Limb (tissue), 2 donors: ENCODE measurements at regions not wholly inside any gene's neighbourhood (a gene's known extent, or its start where the extent isn't known, plus 50 kb on each side); places are given as distances from the start of the nearest gene placed in this dataset.
A peak's percentile ranks its signal among the peaks of the same experiment; 100 is the strongest.

Experiments
- DNase-seq, 2 donors: peaks; one replicate each; pipeline ENCODE4 v3.0.0-alpha.2; 2016; ENCODE audit errors: extremely low spot score in 2 of 2

DNA sequence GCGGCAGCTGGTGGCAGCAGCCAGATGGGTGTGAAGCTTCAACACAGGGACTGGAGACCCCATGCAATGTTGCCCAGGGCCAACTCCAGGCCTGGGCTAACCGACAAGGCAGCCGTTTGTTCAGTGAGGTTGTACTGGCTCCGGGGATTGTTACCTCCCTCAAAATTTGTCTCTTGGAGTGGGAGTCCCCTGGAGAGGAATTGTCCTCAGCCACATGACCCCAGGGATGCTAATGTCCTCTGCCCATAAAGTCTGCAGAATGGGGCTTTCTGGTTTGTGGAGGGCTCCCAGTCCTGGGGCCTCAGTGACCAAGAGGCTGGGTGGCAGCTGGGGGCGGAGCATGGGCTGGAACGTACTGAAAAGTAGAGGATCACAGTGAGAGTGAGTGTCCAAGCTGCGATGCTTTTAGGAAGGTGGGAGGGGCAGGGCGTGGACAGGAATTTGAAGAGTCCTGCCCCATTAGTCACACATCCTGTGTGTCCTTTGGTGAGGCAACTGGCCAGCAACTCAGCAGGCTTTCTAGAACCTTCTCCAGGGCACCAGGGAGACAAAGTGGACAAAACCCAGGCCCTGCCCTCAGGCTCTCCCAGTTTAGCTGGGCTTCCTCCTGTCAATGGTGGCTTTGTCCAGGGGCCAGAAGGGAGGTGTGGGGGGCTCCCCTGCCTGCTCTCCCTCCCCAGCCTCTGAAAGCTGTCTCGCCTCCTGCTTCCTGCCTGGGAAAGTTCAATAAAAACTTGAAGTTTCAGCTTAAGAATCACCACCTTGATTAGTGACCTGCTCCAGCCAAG is 114.0 kb downstream of the NSG2 start:
- no peak for DNase-seq

GRCh38 chr5:174165406-174165805 is 119.9 kb downstream of the NSG2 start:
- no peak for DNase-seq

DNA sequence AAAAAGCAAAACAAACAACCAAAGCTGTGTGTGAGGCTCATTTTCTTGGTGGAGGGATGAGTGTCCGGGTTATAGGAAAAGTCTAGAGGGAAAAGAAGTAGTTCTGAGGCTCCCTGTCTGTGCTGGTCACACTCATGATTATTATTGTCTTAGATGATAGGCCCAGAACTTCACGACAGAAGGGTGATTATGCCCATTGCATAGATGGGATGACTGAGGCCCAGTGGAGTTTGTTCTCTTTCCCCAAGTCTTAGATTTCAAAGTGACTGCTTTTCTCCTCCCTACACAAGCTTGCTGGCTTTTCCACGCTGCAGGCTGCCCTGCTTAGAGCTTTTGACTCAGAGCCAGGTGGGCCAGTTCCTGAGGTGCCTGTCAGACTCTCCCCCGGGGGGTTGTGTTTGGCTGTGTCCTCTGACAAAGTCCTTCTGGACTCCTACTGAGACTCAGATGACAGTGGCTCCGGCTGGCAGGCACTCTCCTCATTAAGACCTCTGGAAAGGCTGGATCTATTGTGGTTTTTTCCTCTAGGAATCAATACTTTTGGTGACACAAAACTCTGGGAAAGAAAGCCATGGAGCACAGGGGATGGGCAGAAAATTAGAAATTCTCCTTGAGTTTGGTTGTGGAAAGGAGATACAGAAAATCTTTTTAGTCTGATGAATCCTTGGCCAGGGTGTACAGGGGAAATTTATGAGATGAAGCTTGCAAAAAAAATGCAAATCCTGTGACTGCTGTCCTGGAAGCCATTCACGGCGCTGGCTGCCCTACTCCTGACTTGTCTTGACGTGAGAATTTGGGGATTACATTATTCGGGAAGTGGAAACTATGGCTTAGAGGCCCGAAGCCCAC is 120.9 kb downstream of the NSG2 start:
- peak in 1 of 2 donors; percentile 31 for DNase-seq

GRCh38 chr5:174167080-174167910 is 121.8 kb downstream of the NSG2 start:
- DNase-seq: peak in 1 of 2 donors; percentile 19

GRCh38 chr5:174172152-174172551 is 126.6 kb downstream of the NSG2 start:
- DNase-seq: peak in 1 of 2 donors; percentile 47

DNA sequence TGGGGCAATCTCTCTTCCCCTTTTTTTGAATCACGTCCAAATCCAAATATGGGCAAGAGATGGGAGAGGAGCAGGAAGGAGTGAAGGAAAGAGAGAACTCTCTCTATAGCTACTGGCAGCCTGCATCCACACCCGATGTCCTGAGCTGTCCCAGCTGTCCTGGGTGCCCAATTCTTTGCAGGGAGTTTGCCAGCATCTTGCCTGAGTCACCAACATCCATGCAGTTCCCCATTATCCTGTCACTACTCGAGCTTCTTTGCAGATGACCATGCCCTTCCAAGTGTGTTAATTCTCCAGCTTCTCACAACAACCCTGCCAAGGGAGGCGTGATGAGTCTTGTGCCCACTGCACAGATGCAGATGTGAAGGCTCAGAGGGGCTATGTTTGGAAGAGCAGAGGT is 127.1 kb downstream of the NSG2 start:
- no peak for DNase-seq

DNA sequence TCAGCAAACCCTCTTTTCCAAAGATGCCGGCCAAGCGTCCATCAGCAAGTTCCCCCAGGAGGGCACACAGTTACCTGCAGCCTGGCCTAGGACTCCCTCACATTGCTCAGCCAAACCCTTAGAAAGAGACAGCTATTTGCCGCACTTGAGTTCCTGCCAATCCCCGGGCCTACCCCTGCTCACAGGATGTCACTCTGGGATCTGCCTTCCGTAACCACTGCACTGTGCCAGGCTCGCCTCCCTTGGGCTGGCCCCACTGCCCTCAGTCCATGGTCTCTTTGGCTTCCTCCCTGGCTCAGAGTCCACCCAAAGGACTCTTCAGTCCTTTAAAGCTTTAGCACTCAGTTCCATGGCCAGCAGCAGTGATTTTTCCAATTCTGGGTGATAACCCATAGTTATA is 128.3 kb downstream of the NSG2 start:
- DNase-seq: no peak

DNA sequence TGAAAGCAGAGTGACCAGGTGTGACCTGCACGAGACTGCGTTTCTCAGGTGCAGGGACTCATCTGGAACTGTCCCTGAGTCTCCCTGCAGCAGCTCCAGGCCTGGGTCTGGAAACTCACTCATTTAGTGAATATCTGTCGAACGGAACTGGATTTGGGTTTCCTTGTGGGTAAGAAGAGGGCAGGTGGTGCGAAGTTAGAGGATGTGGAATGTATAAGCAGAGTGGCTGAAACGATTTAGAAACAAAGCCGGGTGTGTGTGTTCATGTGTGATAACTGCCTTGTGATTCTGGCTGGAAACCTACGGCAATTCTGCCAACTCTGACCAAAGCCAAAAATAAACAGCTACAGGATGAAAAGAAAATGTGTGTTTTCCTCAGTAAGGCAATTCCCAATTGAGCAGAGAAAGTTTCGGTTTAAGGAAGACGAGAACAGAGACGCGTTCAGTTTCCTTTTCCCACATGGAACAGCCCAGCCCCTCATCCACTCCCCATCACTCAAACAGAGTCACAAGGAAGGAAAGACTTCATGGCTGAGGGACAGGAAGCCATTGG is 130.3 kb downstream of the NSG2 start:
- no peak for DNase-seq

GRCh38 chr5:174176511-174176910 is 131.0 kb downstream of the NSG2 start:
- DNase-seq: no peak

DNA sequence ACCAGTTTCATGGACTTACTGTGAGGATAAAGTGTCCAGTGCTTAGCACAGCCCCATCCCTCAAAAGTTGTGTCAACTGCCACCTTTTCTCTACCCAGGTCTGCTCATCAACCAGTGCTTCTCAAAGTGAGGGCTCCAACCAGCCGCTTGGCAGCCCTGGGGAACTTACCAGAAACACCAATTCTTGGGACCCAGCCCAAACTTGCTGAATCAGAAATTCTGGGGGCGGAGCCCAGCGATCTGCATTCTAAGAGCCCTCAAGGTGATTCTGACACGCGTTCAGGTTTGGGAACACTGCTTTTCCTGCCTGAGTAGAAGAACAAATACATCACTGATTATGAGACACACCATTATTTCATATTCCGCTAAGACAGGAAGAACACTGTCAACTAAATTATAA is 132.0 kb downstream of the NSG2 start:
- DNase-seq: no peak

DNA sequence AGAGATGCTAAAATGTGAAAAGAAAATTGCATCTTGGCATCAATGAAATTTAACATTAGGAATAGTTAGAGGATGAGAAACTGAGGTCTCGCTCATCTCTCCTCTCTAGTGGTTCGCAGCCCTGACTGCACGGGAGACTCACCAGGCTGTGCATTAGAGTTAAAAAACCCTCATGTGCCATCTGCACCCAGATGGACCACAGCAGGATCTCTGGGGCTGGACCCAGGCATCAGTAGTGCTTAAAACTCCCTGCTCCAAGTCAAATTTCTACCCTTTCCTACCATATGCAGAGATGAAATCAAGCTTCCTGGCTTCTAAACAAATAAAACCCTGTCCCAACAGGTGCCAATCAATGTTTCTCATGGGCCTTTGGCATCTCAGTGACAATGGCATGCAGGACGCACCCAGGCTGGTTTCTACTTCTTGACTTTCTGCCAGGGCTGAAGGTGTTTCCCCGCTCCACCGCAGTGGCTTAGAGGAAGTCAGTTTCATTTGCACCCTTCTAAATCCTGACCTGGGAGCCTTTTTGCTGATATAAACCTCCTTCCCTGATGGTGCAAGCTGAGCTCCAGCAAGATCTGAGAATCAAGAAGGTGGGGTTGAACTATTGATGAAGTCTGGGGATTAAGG is 132.6 kb downstream of the NSG2 start:
- no peak for DNase-seq

DNA sequence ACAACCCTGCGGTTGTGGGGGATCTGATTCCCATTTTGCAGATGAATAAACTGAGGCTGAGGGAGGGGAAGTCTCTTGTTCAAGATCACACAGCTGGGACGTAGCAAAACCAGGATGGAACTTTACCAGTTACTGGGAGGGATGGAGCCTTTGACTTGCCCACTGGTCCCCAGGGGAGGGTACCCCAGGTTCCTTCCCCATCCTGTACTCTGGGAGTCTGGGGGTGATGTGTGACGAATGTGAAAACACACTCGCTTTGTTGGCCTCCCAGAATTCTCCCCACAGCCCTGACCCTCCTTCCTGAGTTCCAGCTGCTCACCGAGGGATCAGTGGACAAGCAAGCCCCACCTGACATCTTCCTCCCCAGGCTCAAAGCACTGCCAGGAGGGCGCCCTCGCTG is 135.1 kb downstream of the NSG2 start:
- DNase-seq: no peak

DNA sequence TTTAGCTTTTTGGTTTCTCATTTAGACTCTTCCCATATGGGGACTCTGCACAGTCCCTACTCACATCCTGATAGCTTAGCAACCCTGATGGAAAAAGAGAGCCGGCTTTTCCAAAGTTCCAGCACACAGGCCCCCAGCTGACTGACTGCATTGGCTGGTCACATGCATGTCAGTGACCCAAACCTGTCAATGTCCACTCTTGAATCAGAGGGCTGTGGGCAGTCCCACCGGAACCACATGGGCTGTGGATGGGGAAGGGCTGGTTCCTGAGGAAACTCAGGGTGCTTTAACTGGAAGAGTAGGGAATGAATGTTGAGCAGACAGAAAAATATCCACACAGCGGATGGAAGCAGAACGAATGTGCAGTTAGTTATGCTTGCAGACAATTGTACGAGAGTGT is 136.6 kb downstream of the NSG2 start:
- no peak for DNase-seq

DNA sequence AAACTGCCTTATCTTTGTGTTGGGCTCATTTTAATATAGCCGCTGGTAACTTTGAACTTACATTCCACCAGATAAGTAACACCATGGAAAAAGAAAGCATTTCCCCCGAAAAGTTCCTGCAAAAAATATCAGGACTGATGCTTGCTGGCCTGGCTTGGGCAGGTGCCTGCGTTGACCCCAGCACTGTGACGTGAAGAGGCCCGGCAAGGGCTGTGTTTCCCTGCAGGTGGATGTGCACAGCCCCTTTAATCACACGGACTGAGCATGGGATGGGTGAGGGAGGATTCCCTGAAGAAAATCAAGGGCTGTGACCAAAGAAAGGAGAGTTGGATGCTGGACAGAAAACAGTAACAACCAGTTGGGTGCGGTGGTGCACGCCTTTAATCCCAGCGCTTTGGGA is 138.2 kb downstream of the NSG2 start:
- no peak for DNase-seq

DNA sequence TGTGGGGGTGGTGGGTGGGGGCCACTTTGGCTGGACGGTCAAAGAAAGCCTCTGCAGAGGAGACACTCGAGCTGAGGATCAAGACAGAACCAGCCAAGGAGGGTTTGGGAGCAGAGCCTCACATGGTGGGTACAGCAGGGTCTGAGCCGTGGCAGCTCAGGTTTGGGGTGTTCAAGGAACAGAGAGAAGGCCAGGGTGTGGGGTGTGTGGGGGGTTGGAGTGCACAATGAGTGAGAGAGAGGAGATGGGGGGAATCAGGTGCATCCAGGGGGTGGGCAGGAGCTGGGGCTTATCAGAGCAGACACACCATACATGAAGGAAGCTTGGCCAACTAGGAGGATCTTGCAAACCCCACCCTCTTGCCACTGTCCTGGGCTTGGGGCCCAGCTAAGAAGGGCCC is 140.0 kb downstream of the NSG2 start:
- no peak for DNase-seq

DNA sequence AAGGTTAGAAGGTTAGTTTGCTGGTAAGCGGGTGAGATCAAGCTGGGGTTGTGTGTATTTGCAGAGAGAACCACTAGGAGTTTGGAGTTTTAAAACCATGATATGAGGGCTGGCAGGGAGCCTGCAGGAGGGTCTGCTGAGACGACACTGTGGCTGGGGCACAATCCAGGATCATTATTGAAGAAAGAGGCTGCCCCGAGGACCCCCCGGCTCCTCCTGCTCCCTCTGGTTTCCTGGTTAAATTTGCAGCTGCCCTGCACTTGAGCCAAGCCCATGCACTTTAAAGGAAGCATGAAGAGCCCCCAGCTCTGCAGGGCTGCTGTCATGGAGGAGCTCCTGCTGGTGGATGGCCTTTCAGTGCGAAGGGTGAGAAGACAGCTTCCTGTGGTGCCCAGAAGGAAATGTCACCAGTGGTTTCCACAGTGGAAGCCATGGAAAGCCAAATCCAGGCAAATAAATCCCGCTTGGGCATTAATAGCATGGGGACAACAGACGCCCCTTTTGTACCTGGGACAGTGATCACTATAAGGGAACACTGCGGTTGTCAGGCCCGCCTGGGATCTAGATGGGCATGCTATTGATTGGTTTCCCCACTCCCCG is 140.7 kb downstream of the NSG2 start:
- no peak for DNase-seq

DNA sequence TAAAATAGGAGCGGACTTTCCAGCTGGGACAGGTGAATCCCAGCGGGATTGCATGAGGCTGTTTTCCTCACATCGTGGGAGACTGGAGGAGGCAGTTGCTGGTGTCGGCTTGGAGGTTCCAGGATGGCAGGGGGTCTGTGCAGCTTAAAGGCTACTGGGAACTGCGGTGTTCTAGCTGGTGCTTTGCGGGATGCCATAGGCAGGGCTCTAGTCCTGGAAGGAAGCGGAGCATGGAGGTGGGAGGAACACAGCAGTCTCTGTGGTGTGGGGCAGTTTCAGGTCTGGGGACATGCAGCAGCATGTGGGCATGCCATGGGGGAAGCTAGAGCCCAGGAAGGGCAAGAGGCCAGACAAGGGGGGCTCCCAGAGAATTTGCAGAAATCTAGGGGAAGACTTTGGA is 141.5 kb downstream of the NSG2 start:
- DNase-seq: no peak

DNA sequence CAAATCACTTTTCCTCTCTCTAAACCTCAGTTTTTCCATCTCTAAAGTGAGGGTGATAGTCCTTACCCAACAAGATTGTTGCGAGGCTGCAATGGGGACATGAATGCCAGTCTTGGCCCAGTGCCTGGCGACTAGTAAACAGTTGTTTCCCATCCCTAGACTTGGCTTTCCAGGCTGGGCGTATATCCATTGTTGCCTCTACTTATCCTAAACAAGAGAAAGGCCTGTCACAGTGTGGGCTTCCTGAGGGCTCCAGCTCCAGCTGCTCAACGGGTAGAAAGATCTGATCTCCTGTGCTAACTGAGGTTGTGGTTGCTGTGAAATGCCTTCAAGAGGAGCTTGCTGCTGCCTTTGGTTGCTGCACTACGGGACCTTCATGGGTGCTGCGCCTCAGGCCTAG is 142.0 kb downstream of the NSG2 start:
- DNase-seq: no peak

- DNase-seq: no peak
Observed at GRCh38 chr5:174188295-174188694, 142.8 kb downstream of the NSG2 start.

GRCh38 chr5:174189654-174190541 is 144.4 kb downstream of the NSG2 start:
- DNase-seq: peak; percentile 47 to 69
